K562 (cell line): ENCODE measurements at regions not wholly inside any gene's neighbourhood (a gene's known extent, or its start where the extent isn't known, plus 50 kb on each side); places are given as distances from the start of the nearest gene placed in this dataset.

Experiments used
- ATAC-seq: fragments of 200-7000 bp; cut with Tn5 transposase; 3 replicates; pipeline ENCODE4 v1.9.1; 2020; ENCODE audit warnings: moderate library complexity
- BruUV-seq: library from RNA; stranded (reverse); fragments of 400-500 nt; replicated peaks from 2 replicates; lab custom pipeline; 2021; lab: Mats Ljungman, UMichigan
- CTCF ChIA-PET: fragments of 300-600 bp; formaldehyde crosslinking; extraction: SDS; loops from one replicate; lab custom pipeline; 2021; ENCODE audit warnings: low intra/inter-chr PET ratio; lab: Yijun Ruan, JAX
- POLR2A ChIA-PET: fragments of 300-600, 350-650 bp; sonication (Branson Sonifier 250); formaldehyde crosslinking; extraction: SDS; loops from one replicate; lab custom pipeline; 2021; ENCODE audit warnings: antibody characterized with exemption, inconsistent platforms; lab: Yijun Ruan, JAX
- DNase-seq, 4 experiments: peaks; one replicate each; pipeline versions ENCODE4 v3.0.0 to v3.0.0-alpha.2; 2011 to 2018; ENCODE audit warnings: low spot score in 3 of 4, mixed read lengths in 3 of 4; ENCODE audit errors: extremely low read depth in 1 of 4
- FAIRE-seq: peaks from 2 replicates; lab custom pipeline; 2011; peaks lifted over from hg19 to GRCh38; lab: Jason Lieb, UNC
- H2AFZ ChIP-seq: 2 replicates; pipeline ENCODE4 v1.6.0; 2011; ENCODE audit warnings: low read depth, low read length, control low read depth, inconsistent platforms
- H3K27ac ChIP-seq: fragments of 200-600 bp; 3 replicates; pipeline ENCODE4 v1.8.0; 2011; ENCODE audit warnings: low read depth, mild to moderate bottlenecking, control low read depth, inconsistent platforms, low read length, moderate library complexity, mixed read lengths; ENCODE audit errors: extremely low read depth
- H3K27me3 ChIP-seq, 2 experiments: fragments of 300-600 bp in 1 of 2; 2 replicates in 1 of 2; 3 replicates in 1 of 2; pipeline versions ENCODE4 v1.6.0 to v1.8.0; 2011; ENCODE audit warnings: inconsistent platforms in 2 of 2, low read length in 2 of 2, mild to moderate bottlenecking in 1 of 2, mixed read lengths in 1 of 2, moderate library complexity in 1 of 2; ENCODE audit not compliant: control insufficient read depth in 2 of 2, insufficient read depth in 2 of 2
- H3K36me3 ChIP-seq: fragments of 300-600 bp; 3 replicates; pipeline ENCODE4 v1.8.0; 2011; ENCODE audit warnings: mild to moderate bottlenecking, low read length, inconsistent platforms; ENCODE audit not compliant: control insufficient read depth, insufficient read depth
- H3K4me1 ChIP-seq, 2 experiments: fragments of 200-600 bp in 1 of 2; replicated peaks in 1 of 2; 2 replicates in 1 of 2; 3 replicates in 1 of 2; pipeline versions ENCODE4 v1.5.1 to v1.8.0; 2011; ENCODE audit warnings: inconsistent platforms in 2 of 2, low read length in 2 of 2, mild to moderate bottlenecking in 1 of 2, mixed read lengths in 1 of 2, moderate library complexity in 1 of 2; ENCODE audit not compliant: control insufficient read depth in 2 of 2, insufficient read depth in 2 of 2
- H3K4me2 ChIP-seq: 2 replicates; pipeline ENCODE4 v1.6.1; 2011; ENCODE audit warnings: low read length, control low read depth, inconsistent platforms, mixed read lengths; ENCODE audit not compliant: insufficient read depth
- H3K4me3 ChIP-seq: fragments of 200-600 bp; sonication (generic), shearing (Covaris generic); 2 replicates; pipeline ENCODE4 v1.5.1; 2016; ENCODE audit warnings: control low read depth, inconsistent platforms
- H3K79me2 ChIP-seq: fragments of 200-600 bp; 3 replicates; pipeline ENCODE4 v1.8.0; 2011; ENCODE audit warnings: low read length, inconsistent platforms; ENCODE audit not compliant: control insufficient read depth, insufficient read depth
- H3K9ac ChIP-seq, 2 experiments: 2 replicates each; pipeline versions ENCODE4 v1.6.0 to v1.6.1; 2011; ENCODE audit warnings: low read depth in 2 of 2, low read length in 2 of 2, control low read depth in 1 of 2, inconsistent platforms in 1 of 2, mild to moderate bottlenecking in 1 of 2, mixed read lengths in 1 of 2; ENCODE audit not compliant: insufficient read depth in 1 of 2
- H3K9me1 ChIP-seq: one replicate; pipeline ENCODE4 v1.6.0; 2011; ENCODE audit warnings: inconsistent platforms, mild to moderate bottlenecking, low read length, moderate library complexity; ENCODE audit not compliant: control insufficient read depth, insufficient read depth
- H3K9me3 ChIP-seq: replicated peaks from 2 replicates; pipeline ENCODE4 v1.5.1; 2011; ENCODE audit warnings: low read depth, low read length, inconsistent platforms; ENCODE audit not compliant: control insufficient read depth, insufficient read depth
- H4K20me1 ChIP-seq: replicated peaks from 2 replicates; pipeline ENCODE4 v1.6.1; 2011; ENCODE audit warnings: low read length, inconsistent platforms, mixed read lengths; ENCODE audit not compliant: control insufficient read depth, insufficient read depth
- E2F3 ChIP-seq: fragments of 250-450 bp; sonication (Bioruptor Pico); IDR thresholded peaks from 2 replicates; pipeline ENCODE4 v1.4.0; 2020; ENCODE audit warnings: mild to moderate bottlenecking
- GATA2 ChIP-seq: sonication (generic); formaldehyde crosslinking; IDR thresholded peaks from 2 replicates; pipeline ENCODE4 v1.4.0; 2020; ENCODE audit warnings: mild to moderate bottlenecking, missing genetic modification reagents
- WGBS: fragments of 100-300 bp; shearing (Covaris generic); methylation state at CpG from one replicate; pipeline ENCODE4 v1.1.6; 2016; ENCODE audit warnings: low coverage, mixed read lengths; ENCODE audit not compliant: insufficient coverage; ENCODE audit errors: missing lambda C conversion rate; 5-methylcytosine and 5-hydroxymethylcytosine counted together
- in situ Hi-C: fragments of 300-500 bp; cut with MboI; formaldehyde crosslinking; loops from 4 replicates; pipeline ENCODE4 v1.15.0; 2018; ENCODE audit warnings: inconsistent platforms, mixed read lengths
- intact Hi-C: fragments of 100-400 bp; cut with micrococcal nuclease; formaldehyde crosslinking; loops from 2 replicates; pipeline ENCODE4 v1.14.2; 2022
- TF ChIP-seq, protein P1 (sequence below): sonication (generic); formaldehyde crosslinking; IDR thresholded peaks from 2 replicates; pipeline ENCODE4 v1.8.0; 2022; ENCODE audit warnings: mild to moderate bottlenecking, missing genetic modification reagents

DNA sequence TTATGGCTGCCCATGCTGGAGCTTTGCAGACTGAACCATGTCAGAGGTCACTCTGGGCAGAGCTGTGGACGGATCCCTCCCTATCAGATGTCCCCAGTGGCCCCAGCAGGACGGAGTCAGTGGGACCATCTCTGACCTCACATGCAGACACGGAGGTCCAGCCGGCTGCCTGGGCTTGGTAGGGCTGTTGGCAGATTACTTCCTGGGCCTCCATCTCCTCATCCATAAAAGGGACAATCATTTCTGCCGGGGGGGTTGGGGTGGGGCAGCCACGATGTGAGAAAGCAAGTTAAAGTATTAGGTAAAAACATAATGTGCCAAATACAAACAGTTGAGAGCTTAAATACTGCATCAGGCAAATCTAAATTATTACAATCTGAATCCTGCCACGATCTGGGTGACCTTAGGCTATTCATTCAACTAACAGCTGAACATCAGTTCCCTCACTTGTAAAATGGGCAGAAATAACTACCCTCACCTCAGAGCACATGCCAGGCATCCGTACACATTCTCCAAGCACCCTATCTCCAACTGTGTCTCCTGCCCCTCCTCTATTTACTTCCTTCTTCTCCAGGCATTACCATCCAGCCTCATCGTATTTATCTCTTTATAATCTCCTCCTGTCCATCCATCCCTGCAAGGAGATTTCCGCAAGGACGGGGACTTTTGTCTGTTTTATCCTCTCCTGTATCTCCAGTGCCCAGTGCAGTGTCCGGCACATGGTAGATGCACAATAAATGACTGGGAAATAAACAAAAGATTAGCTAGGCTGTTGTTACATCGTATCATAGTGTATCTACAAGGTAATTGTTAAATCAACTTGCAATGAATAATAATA, 192.3 kb upstream of the FOXF1 start:
- TF ChIP-seq E2F3 (no peak), GATA2 (CRISPR knock-in tag) (0 out of 2 replicates have a peak, but pooled peaks have one; percentile 15)
- TF ChIP-seq, protein P1, sequence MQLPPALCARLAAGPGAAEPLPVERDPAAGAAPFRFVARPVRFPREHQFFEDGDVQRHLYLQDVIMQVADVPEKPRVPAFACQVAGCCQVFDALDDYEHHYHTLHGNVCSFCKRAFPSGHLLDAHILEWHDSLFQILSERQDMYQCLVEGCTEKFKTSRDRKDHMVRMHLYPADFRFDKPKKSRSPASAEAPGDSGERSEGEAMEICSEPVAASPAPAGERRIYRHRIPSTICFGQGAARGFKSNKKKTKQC (CRISPR knock-in tag), result 0 out of 2 replicates have a peak, but pooled peaks have one; percentile 41
- FAIRE-seq (no peak), DNase-seq (peak in 2 of 4 experiments; percentile 16 to 17), ATAC-seq (peak; percentile 43)
- no peak overlapping the region for H3K4me3 ChIP-seq
- no peak overlapping the region for H2AFZ ChIP-seq
- CTCF ChIA-PET, result no interaction called here
- no TSS peak for BruUV-seq
- H3K79me2 ChIP-seq, result no peaks in the 10 kb centered on the region
- H3K27ac ChIP-seq, result no peak overlapping the region
- no peaks in the 10 kb centered on the region for H3K36me3 ChIP-seq
- no peaks in the 10 kb centered on the region for H3K9me3 ChIP-seq
- in situ Hi-C loops (no loop called here), intact Hi-C loops (no loop called here)
- no peak overlapping the region for H3K9ac ChIP-seq
- H3K9me1 ChIP-seq, result no peaks in the 10 kb centered on the region
- peaks cover 6 to 34% of the 10 kb centered on the region in 2 experiments; a peak in 4 of 5 replicates for H3K27me3 ChIP-seq
- peaks cover 4% of the 10 kb centered on the region for H4K20me1 ChIP-seq
- 6% methylated on average over 13 of the region's 13 CpGs for WGBS
- POLR2A ChIA-PET, result interaction anchor here (0.6 kb wide), 1 partner anchor 99 kb away, joined by 4 read pairs; no protein-coding TSS in a partner anchor
- no peak overlapping the region for H3K4me2 ChIP-seq
- H3K4me1 ChIP-seq, result no peaks in the 10 kb centered on the region
